Breast epithelium (tissue), 3 donors: ENCODE measurements at regions not wholly inside any gene's neighbourhood (a gene's known extent, or its start where the extent isn't known, plus 50 kb on each side); places are given as distances from the start of the nearest gene placed in this dataset.

Source experiments
- POLR2A ChIP-seq: fragments of 450-650 bp; IDR thresholded peaks from one replicate; pipeline ENCODE4 v1.6.1; 2016; ENCODE audit warnings: antibody characterized with exemption, mild to moderate bottlenecking, moderate library complexity
- POLR2AphosphoS5 ChIP-seq, 3 donors: sonication (generic); formaldehyde crosslinking; IDR thresholded peaks; one replicate each; pipeline ENCODE4 v1.6.1; 2017; ENCODE audit warnings: antibody characterized with exemption in 3 of 3
- TF ChIP-seq, protein P1 (sequence below), 3 donors: fragments of 450-650 bp; IDR thresholded peaks; one replicate each; pipeline ENCODE4 v1.5.1; 2016 to 2017; ENCODE audit warnings: antibody characterized with exemption in 3 of 3, mild to moderate bottlenecking in 3 of 3, moderate library complexity in 3 of 3

DNA sequence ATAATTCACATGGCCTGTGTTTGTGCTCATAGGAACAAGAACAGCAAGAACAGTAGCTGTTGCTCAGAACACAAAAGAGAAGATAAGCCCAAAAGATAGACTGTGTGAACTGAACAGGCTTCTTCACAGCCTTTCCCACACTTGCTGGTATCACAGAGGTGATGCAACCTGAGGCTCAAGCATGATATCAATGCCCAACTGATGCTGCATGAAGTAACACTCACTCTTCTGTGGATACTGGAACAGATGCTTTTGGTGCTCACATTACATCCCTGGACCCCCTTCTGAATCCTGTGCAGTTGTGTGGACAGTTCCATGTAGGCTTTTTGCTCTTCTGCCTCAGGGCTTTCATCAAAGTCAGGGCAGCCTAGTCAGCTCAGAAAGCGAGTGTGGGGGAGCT lies 88.4 kb upstream of the RND3 start:
- TF ChIP-seq, protein P1, sequence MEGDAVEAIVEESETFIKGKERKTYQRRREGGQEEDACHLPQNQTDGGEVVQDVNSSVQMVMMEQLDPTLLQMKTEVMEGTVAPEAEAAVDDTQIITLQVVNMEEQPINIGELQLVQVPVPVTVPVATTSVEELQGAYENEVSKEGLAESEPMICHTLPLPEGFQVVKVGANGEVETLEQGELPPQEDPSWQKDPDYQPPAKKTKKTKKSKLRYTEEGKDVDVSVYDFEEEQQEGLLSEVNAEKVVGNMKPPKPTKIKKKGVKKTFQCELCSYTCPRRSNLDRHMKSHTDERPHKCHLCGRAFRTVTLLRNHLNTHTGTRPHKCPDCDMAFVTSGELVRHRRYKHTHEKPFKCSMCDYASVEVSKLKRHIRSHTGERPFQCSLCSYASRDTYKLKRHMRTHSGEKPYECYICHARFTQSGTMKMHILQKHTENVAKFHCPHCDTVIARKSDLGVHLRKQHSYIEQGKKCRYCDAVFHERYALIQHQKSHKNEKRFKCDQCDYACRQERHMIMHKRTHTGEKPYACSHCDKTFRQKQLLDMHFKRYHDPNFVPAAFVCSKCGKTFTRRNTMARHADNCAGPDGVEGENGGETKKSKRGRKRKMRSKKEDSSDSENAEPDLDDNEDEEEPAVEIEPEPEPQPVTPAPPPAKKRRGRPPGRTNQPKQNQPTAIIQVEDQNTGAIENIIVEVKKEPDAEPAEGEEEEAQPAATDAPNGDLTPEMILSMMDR (IDR thresholded peaks at IDR 0.05), result no peak
- no peak for TF ChIP-seq POLR2AphosphoS5 (IDR thresholded peaks at IDR 0.05)
- no peak for TF ChIP-seq POLR2A
